Ovary (tissue), 3 donors: ENCODE measurements at regions not wholly inside any gene's neighbourhood (a gene's known extent, or its start where the extent isn't known, plus 50 kb on each side); places are given as distances from the start of the nearest gene placed in this dataset.

Experiments
- CTCF ChIP-seq, 3 donors: fragments of 450-650 bp in 2 of 3; fragments of 200-600 bp in 1 of 3; IDR thresholded peaks; one replicate each; pipeline versions ENCODE4 v1.5.1 to v1.8.0; 2016 to 2022; ENCODE audit warnings: antibody characterized with exemption in 3 of 3, mild to moderate bottlenecking in 1 of 3
- EP300 ChIP-seq: sonication (generic); formaldehyde crosslinking; IDR thresholded peaks from one replicate; pipeline ENCODE4 v1.6.1; 2017; ENCODE audit warnings: antibody characterized with exemption
- donor health status: DM: no; HTN: no; CAD: no.

- TF ChIP-seq CTCF (IDR thresholded peaks at IDR 0.05) (no peak), EP300 (no peak)
Observed at GRCh38 chr6:84508981-84509380, 255.4 kb downstream of the TBX18 start.
